Spinal cord (tissue), 9 donors: ENCODE measurements at regions not wholly inside any gene's neighbourhood (a gene's known extent, or its start where the extent isn't known, plus 50 kb on each side); places are given as distances from the start of the nearest gene placed in this dataset.
A peak's percentile ranks its signal among the peaks of the same experiment; 100 is the strongest.
"Not testable (repeated sequence)": the region's sequence is repeated elsewhere in the genome, so short reads cannot be mapped to it uniquely, and the experiment has no call there.

Source experiments
- DNase-seq, 6 donors: peaks; one replicate each; pipeline versions ENCODE4 v3.0.0 to v3.0.0-alpha.2; 2013 to 2015; ENCODE audit warnings: low spot score in 6 of 6, low read depth in 4 of 6
- H3K27ac ChIP-seq: one replicate; pipeline ENCODE4 v1.5.1; 2013; ENCODE audit warnings: low read depth, low read length, control low read depth
- H3K27me3 ChIP-seq: one replicate; pipeline ENCODE4 v1.6.1; 2013; ENCODE audit warnings: low read length; ENCODE audit not compliant: control insufficient read depth, insufficient read depth
- H3K36me3 ChIP-seq: one replicate; pipeline ENCODE4 v1.6.1; 2013; ENCODE audit warnings: low read length; ENCODE audit not compliant: control insufficient read depth, insufficient read depth
- H3K4me1 ChIP-seq: one replicate; pipeline ENCODE4 v1.6.1; 2013; ENCODE audit warnings: low read length; ENCODE audit not compliant: control insufficient read depth, insufficient read depth
- H3K4me3 ChIP-seq: one replicate; pipeline ENCODE4 v1.5.1; 2013; ENCODE audit warnings: low read depth, low read length, control low read depth
- H3K9me3 ChIP-seq: one replicate; pipeline ENCODE4 v1.6.1; 2013; ENCODE audit warnings: low read length; ENCODE audit not compliant: control insufficient read depth, insufficient read depth
- WGBS: methylation state at CpG from one replicate; pipeline ENCODE4 v1.1.5; 2013; ENCODE audit warnings: missing lambda C conversion rate; ENCODE audit not compliant: insufficient coverage; 5-methylcytosine and 5-hydroxymethylcytosine counted together
- donor health status: healthy.

GRCh38 chr3:75341324-75342067 lies 322.6 kb upstream of the FRG2C start:
- no peaks in the 10 kb centered on the region for H3K36me3 ChIP-seq
- no peaks in the 10 kb centered on the region for H3K9me3 ChIP-seq
- H3K4me3 ChIP-seq, result no peak overlapping the region
- WGBS, result 32% methylated on average over 7 of the region's 12 CpGs
- no peak overlapping the region for H3K27ac ChIP-seq
- DNase-seq, result peak in 2 of 6 donors; percentile 5 to 14
- H3K4me1 ChIP-seq, result peaks cover 9% of the 10 kb centered on the region
- no peaks in the 10 kb centered on the region for H3K27me3 ChIP-seq

GRCh38 chr3:75342425-75342824 lies 321.7 kb upstream of the FRG2C start:
- no CpG with 5 or more reads among the region's 5 CpGs for WGBS
- Histone ChIP-seq H3K4me1 (peaks cover 9% of the 10 kb centered on the region), H3K27ac (no peak overlapping the region), H3K36me3 (no peaks in the 10 kb centered on the region), H3K9me3 (no peaks in the 10 kb centered on the region), H3K27me3 (no peaks in the 10 kb centered on the region), H3K4me3 (no peak overlapping the region)
- DNase-seq, result no peak

DNA sequence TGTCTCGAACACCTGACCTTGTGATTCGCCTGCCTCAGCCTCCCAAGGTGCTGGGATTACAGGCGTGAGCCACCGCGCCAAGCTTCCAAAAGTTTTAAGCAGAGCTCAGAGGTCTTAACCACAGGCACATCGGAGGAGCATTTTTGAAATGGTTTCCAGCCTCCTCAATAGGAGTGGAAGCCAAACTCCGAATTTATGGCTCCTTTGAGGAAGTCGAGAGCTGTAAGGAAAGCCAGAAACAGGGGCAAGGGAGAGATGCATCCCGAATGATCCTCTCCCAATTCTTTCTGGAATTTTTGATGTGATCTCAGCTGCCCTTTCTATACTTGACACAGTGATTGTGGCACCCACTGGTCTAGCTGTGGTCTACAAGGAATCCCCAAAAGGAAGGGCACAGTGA lies 313.6 kb upstream of the FRG2C start:
- DNase-seq, result not testable (repeated sequence)

GRCh38 chr3:75362086-75362784 lies 301.9 kb upstream of the FRG2C start:
- not testable (repeated sequence) for H3K36me3 ChIP-seq, H3K4me3 ChIP-seq, H3K4me1 ChIP-seq, H3K27me3 ChIP-seq, DNase-seq, H3K9me3 ChIP-seq, H3K27ac ChIP-seq
- WGBS, result 90% methylated on average over 9 of the region's 16 CpGs

More for the DNA sequence above, 313.6 kb upstream of the FRG2C start:
- H3K4me3 ChIP-seq, H3K4me1 ChIP-seq, H3K36me3 ChIP-seq, H3K9me3 ChIP-seq, H3K27me3 ChIP-seq, H3K27ac ChIP-seq: not testable (repeated sequence)
- 94% methylated on average over 9 of the region's 9 CpGs for WGBS

DNA sequence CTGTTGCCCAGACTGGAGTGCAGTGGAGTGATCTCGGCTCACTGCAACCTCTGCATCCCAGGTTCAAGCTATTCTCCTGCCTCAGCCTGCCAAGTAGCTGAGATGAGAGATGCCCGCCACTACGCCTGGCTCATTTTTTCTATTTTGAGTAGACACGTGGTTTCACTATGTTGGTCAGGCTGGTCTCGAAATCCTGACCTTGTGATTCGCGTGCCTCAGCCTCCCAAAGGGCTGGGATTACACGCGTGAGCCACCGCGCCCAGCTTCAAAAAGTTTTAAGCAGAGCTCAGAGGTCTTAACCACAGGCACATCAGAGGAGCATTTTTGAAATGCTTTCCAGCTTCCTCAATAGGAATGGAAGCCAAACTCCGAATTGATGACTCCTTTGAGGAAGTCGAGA lies 291.2 kb upstream of the FRG2C start:
- H3K4me3 ChIP-seq, H3K36me3 ChIP-seq, DNase-seq, H3K4me1 ChIP-seq, H3K27ac ChIP-seq, H3K27me3 ChIP-seq, H3K9me3 ChIP-seq: not testable (repeated sequence)
- WGBS, result 86% methylated on average over 1 of the region's 13 CpGs

DNA sequence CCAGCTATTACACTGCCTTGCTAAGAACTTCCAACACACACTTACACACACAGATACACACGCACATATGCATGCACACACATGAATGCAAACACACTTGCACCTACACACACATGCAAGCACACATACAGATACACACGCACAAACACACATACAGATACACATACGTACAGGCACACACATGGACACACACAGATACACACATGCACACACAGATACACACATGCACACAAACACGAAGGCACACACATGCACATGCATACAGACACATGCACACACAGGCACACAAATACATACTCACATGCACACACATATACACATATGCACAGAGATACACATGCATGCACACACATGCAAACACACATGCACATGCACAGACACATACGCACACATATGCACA lies 284.3 kb upstream of the FRG2C start:
- H3K4me1 ChIP-seq, H3K36me3 ChIP-seq, H3K9me3 ChIP-seq, H3K27me3 ChIP-seq, H3K4me3 ChIP-seq, H3K27ac ChIP-seq, DNase-seq: not testable (repeated sequence)
- WGBS, result 94% methylated on average over 5 of the region's 5 CpGs

DNA sequence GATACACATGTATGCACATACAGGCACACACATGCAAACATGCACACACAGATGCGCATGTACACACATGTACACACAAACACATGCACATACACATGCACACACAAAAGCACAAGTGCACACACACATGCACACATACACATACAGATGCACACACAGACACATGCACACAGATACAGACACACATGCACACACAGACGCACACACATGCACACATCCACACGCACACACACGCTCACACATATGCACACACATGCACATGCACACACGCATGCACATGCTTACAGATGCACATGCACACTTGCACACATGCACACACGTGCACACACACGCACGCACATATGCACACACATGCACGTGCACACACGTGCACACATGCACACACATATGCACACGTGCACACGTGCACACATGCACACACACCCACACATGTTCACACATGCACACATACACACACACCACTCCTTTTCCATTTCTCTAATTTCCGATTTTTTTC lies 283.8 kb upstream of the FRG2C start:
- no peak overlapping the region for H3K4me3 ChIP-seq
- WGBS, result 100% methylated on average over 12 of the region's 13 CpGs
- H3K9me3 ChIP-seq, result no peaks in the 10 kb centered on the region
- no peak overlapping the region for H3K27ac ChIP-seq
- H3K27me3 ChIP-seq, result no peaks in the 10 kb centered on the region
- no peak for DNase-seq
- H3K4me1 ChIP-seq, result no peaks in the 10 kb centered on the region
- H3K36me3 ChIP-seq, result no peaks in the 10 kb centered on the region

DNA sequence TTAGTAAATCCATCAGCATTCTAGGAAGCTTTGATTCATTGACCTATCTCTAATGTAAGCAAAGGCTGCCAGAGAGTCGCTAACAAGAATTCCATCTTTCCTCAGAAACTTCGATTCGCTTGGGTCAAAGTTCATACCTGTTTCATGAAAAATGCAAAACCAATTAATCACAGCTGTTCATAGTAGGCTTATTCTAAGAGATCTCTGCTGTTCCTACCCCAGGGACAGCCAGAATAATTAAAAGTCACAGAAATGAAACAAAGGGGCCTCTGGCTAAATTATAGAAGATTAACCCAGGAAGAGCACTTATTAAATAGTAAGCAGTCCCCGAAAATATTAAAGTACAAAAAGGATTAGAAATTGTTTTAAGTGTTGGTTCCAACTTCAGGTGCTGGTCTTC lies 280.1 kb upstream of the FRG2C start:
- not testable (repeated sequence) for H3K27ac ChIP-seq, H3K4me1 ChIP-seq, DNase-seq, H3K27me3 ChIP-seq, H3K4me3 ChIP-seq, H3K36me3 ChIP-seq, H3K9me3 ChIP-seq
- no CpG with 5 or more reads among the region's 4 CpGs for WGBS

GRCh38 chr3:75388486-75389124 lies 275.5 kb upstream of the FRG2C start:
- H3K27me3 ChIP-seq, H3K36me3 ChIP-seq, H3K4me1 ChIP-seq, H3K9me3 ChIP-seq, H3K27ac ChIP-seq, H3K4me3 ChIP-seq: not testable (repeated sequence)
- DNase-seq, result peak in 1 of 6 donors; percentile 23
- WGBS, result 35% methylated on average over 2 of the region's 5 CpGs
